ENCODE measurements at regions not wholly inside any gene's neighbourhood (a gene's known extent, or its start where the extent isn't known, plus 50 kb on each side); places are given as distances from the start of the nearest gene placed in this dataset.

- peaks cover 3% of the 10 kb centered on the region; the same call in 1 of the 2 replicates for H3K36me3 ChIP-seq (ENCODE audit: insufficient read depth, low read length)
- DNase-seq (ENCODE audit: low read depth, low spot score) = no peak
- H3K27ac ChIP-seq = no peak overlapping the region
- no peak overlapping the region for H3K9ac ChIP-seq (ENCODE audit: insufficient read length)
- H3K9me3 ChIP-seq (ENCODE audit: low read depth, low read length) = no peaks in the 10 kb centered on the region
- no peak for TF ChIP-seq EZH2 (IDR thresholded peaks at IDR 0.05)
- no peak for TF ChIP-seq FOXP2 (optimal IDR thresholded peaks at IDR 0.05; ENCODE audit: control extremely low read depth, extremely low read length, insufficient read depth)
- TF ChIP-seq POLR2AphosphoS5 (IDR thresholded peaks at IDR 0.05; ENCODE audit: borderline replicate concordance, low read depth, low read length) = no peak
- no peak overlapping the region for H3K4me3 ChIP-seq
These were observed 133.7 kb upstream of the RTL1 start for GRCh38 chr14:101037021-101037817.

GRCh38 chr14:101039031-101039754 is 135.7 kb upstream of the RTL1 start:
- Histone ChIP-seq H3K9me3 (ENCODE audit: low read depth, low read length) (no peaks in the 10 kb centered on the region), H3K4me3 (no peak overlapping the region), H3K9ac (ENCODE audit: insufficient read length) (no peak overlapping the region), H3K27ac (no peak overlapping the region), H3K36me3 (ENCODE audit: insufficient read depth, low read length) (peaks cover 8% of the 10 kb centered on the region; the same call in 1 of the 2 replicates)
- DNase-seq (ENCODE audit: low read depth, low spot score) = no peak
- TF ChIP-seq POLR2AphosphoS5 (IDR thresholded peaks at IDR 0.05; ENCODE audit: borderline replicate concordance, low read depth, low read length) (no peak), FOXP2 (optimal IDR thresholded peaks at IDR 0.05; ENCODE audit: control extremely low read depth, extremely low read length, insufficient read depth) (no peak)

GRCh38 chr14:101039755-101040138 is 136.2 kb upstream of the RTL1 start:
- H3K36me3 ChIP-seq (ENCODE audit: insufficient read depth, low read length) = peaks cover 13% of the 10 kb centered on the region; the same call in 1 of the 2 replicates
- H3K27ac ChIP-seq = no peak overlapping the region
- TF ChIP-seq EZH2 (IDR thresholded peaks at IDR 0.05) (no peak), FOXP2 (optimal IDR thresholded peaks at IDR 0.05; ENCODE audit: control extremely low read depth, extremely low read length, insufficient read depth) (no peak), POLR2AphosphoS5 (IDR thresholded peaks at IDR 0.05; ENCODE audit: borderline replicate concordance, low read depth, low read length) (no peak)
- H3K4me3 ChIP-seq = no peak overlapping the region
- no peak overlapping the region for H3K9ac ChIP-seq (ENCODE audit: insufficient read length)
- H3K9me3 ChIP-seq (ENCODE audit: low read depth, low read length) = no peaks in the 10 kb centered on the region
- no peak for DNase-seq (ENCODE audit: low read depth, low spot score)

- no peak for DNase-seq (ENCODE audit: low read depth, low spot score)
- Histone ChIP-seq H3K4me3 (no peak overlapping the region), H3K36me3 (ENCODE audit: insufficient read depth, low read length) (peaks cover 14% of the 10 kb centered on the region; the same call in 1 of the 2 replicates), H3K9ac (ENCODE audit: insufficient read length) (no peak overlapping the region), H3K9me3 (ENCODE audit: low read depth, low read length) (no peaks in the 10 kb centered on the region), H3K27ac (no peak overlapping the region)
- TF ChIP-seq POLR2AphosphoS5 (IDR thresholded peaks at IDR 0.05; ENCODE audit: borderline replicate concordance, low read depth, low read length) (no peak), EZH2 (IDR thresholded peaks at IDR 0.05) (no peak), FOXP2 (optimal IDR thresholded peaks at IDR 0.05; ENCODE audit: control extremely low read depth, extremely low read length, insufficient read depth) (no peak)
These were observed 137.3 kb upstream of the RTL1 start for GRCh38 chr14:101040538-101041442.

- H3K36me3 ChIP-seq (ENCODE audit: insufficient read depth, low read length) = peaks cover 14% of the 10 kb centered on the region; the same call in 1 of the 2 replicates
- no peak overlapping the region for H3K9ac ChIP-seq (ENCODE audit: insufficient read length)
- DNase-seq (ENCODE audit: low read depth, low spot score) = no peak
- TF ChIP-seq POLR2AphosphoS5 (IDR thresholded peaks at IDR 0.05; ENCODE audit: borderline replicate concordance, low read depth, low read length) (no peak), EZH2 (IDR thresholded peaks at IDR 0.05) (no peak), FOXP2 (optimal IDR thresholded peaks at IDR 0.05; ENCODE audit: control extremely low read depth, extremely low read length, insufficient read depth) (no peak)
- no peaks in the 10 kb centered on the region for H3K9me3 ChIP-seq (ENCODE audit: low read depth, low read length)
- no peak overlapping the region for H3K27ac ChIP-seq
- no peak overlapping the region for H3K4me3 ChIP-seq
These were observed 140.4 kb upstream of the RTL1 start for GRCh38 chr14:101043891-101044290.

- TF ChIP-seq POLR2AphosphoS5 (IDR thresholded peaks at IDR 0.05; ENCODE audit: borderline replicate concordance, low read depth, low read length) (no peak), EZH2 (IDR thresholded peaks at IDR 0.05) (no peak), FOXP2 (optimal IDR thresholded peaks at IDR 0.05; ENCODE audit: control extremely low read depth, extremely low read length, insufficient read depth) (no peak)
- Histone ChIP-seq H3K9me3 (ENCODE audit: low read depth, low read length) (no peaks in the 10 kb centered on the region), H3K4me3 (no peak overlapping the region), H3K9ac (ENCODE audit: insufficient read length) (no peak overlapping the region), H3K27ac (no peak overlapping the region), H3K36me3 (ENCODE audit: insufficient read depth, low read length) (peaks cover 14% of the 10 kb centered on the region; the same call in 1 of the 2 replicates)
- no peak for DNase-seq (ENCODE audit: low read depth, low spot score)
These were observed 141.2 kb upstream of the RTL1 start for GRCh38 chr14:101044741-101045140.

- Histone ChIP-seq H3K27ac (no peak overlapping the region), H3K9ac (ENCODE audit: insufficient read length) (no peak overlapping the region), H3K9me3 (ENCODE audit: low read depth, low read length) (no peaks in the 10 kb centered on the region), H3K4me3 (no peak overlapping the region), H3K36me3 (ENCODE audit: insufficient read depth, low read length) (peaks cover 14% of the 10 kb centered on the region; the same call in 1 of the 2 replicates)
- DNase-seq (ENCODE audit: low read depth, low spot score) = no peak
- TF ChIP-seq EZH2 (IDR thresholded peaks at IDR 0.05) (no peak), POLR2AphosphoS5 (IDR thresholded peaks at IDR 0.05; ENCODE audit: borderline replicate concordance, low read depth, low read length) (no peak), FOXP2 (optimal IDR thresholded peaks at IDR 0.05; ENCODE audit: control extremely low read depth, extremely low read length, insufficient read depth) (no peak)
These were observed 142.0 kb upstream of the RTL1 start for GRCh38 chr14:101045511-101045910.

Measured in SK-N-MC (cell line).